HG03103 (cell line): ENCODE measurements at regions not wholly inside any gene's neighbourhood (a gene's known extent, or its start where the extent isn't known, plus 50 kb on each side); places are given as distances from the start of the nearest gene placed in this dataset.

Experiments used
- ATAC-seq: cut with Tn5 transposase; IDR thresholded peaks from one replicate; pipeline ENCODE4 v1.9.1; 2021; ENCODE audit warnings: low read depth; ENCODE audit not compliant: unreplicated experiment

GRCh38 chr22:25390297-25391240 lies 171.1 kb downstream of the CRYBB2 start:
- ATAC-seq = no peak

- no peak for ATAC-seq
These were observed 171.9 kb upstream of the GRK3 start for GRCh38 chr22:25392584-25392983.

- ATAC-seq = no peak
These were observed 171.2 kb upstream of the GRK3 start for GRCh38 chr22:25393121-25393805.

- ATAC-seq = no peak
These were observed 169.0 kb upstream of the GRK3 start for GRCh38 chr22:25395468-25395867.

GRCh38 chr22:25395915-25396314 lies 168.6 kb upstream of the GRK3 start:
- ATAC-seq = no peak

GRCh38 chr22:25396615-25397200 lies 167.8 kb upstream of the GRK3 start:
- ATAC-seq = no peak

GRCh38 chr22:25397616-25398015 lies 166.9 kb upstream of the GRK3 start:
- ATAC-seq = no peak

GRCh38 chr22:25398591-25399062 lies 165.8 kb upstream of the GRK3 start:
- ATAC-seq = peak; percentile 46

GRCh38 chr22:25399649-25400151 lies 164.8 kb upstream of the GRK3 start:
- no peak for ATAC-seq

- no peak for ATAC-seq
These were observed 162.3 kb upstream of the GRK3 start for GRCh38 chr22:25402160-25402500.

GRCh38 chr22:25402501-25403283 lies 161.8 kb upstream of the GRK3 start:
- no peak for ATAC-seq

- no peak for ATAC-seq
These were observed 161.1 kb upstream of the GRK3 start for GRCh38 chr22:25403284-25403810.

- no peak for ATAC-seq
These were observed 160.5 kb upstream of the GRK3 start for GRCh38 chr22:25403811-25404471.

GRCh38 chr22:25404556-25404927 lies 159.9 kb upstream of the GRK3 start:
- no peak for ATAC-seq

- no peak for ATAC-seq
These were observed 159.3 kb upstream of the GRK3 start for GRCh38 chr22:25404928-25405816.

GRCh38 chr22:25405841-25406509 lies 158.5 kb upstream of the GRK3 start:
- ATAC-seq = no peak

GRCh38 chr22:25406510-25407210 lies 157.8 kb upstream of the GRK3 start:
- ATAC-seq = no peak
